K562 (cell line): ENCODE measurements at regions not wholly inside any gene's neighbourhood (a gene's known extent, or its start where the extent isn't known, plus 50 kb on each side); places are given as distances from the start of the nearest gene placed in this dataset.
A peak's percentile ranks its signal among the peaks of the same experiment; 100 is the strongest.

Experiments used
- ATAC-seq: fragments of 200-7000 bp; cut with Tn5 transposase; 3 replicates; pipeline ENCODE4 v1.9.1; 2020; ENCODE audit warnings: moderate library complexity
- BruUV-seq: library from RNA; stranded (reverse); fragments of 400-500 nt; replicated peaks from 2 replicates; lab custom pipeline; 2021; lab: Mats Ljungman, UMichigan
- CTCF ChIA-PET: fragments of 300-600 bp; formaldehyde crosslinking; extraction: SDS; loops from one replicate; lab custom pipeline; 2021; ENCODE audit warnings: low intra/inter-chr PET ratio; lab: Yijun Ruan, JAX
- POLR2A ChIA-PET: fragments of 300-600, 350-650 bp; sonication (Branson Sonifier 250); formaldehyde crosslinking; extraction: SDS; loops from one replicate; lab custom pipeline; 2021; ENCODE audit warnings: antibody characterized with exemption, inconsistent platforms; lab: Yijun Ruan, JAX
- DNase-seq, 4 experiments: peaks; one replicate each; pipeline versions ENCODE4 v3.0.0 to v3.0.0-alpha.2; 2011 to 2018; ENCODE audit warnings: low spot score in 3 of 4, mixed read lengths in 3 of 4; ENCODE audit errors: extremely low read depth in 1 of 4
- FAIRE-seq: peaks from 2 replicates; lab custom pipeline; 2011; peaks lifted over from hg19 to GRCh38; lab: Jason Lieb, UNC
- H2AFZ ChIP-seq: 2 replicates; pipeline ENCODE4 v1.6.0; 2011; ENCODE audit warnings: low read depth, low read length, control low read depth, inconsistent platforms
- H3K27ac ChIP-seq: fragments of 200-600 bp; 3 replicates; pipeline ENCODE4 v1.8.0; 2011; ENCODE audit warnings: low read depth, mild to moderate bottlenecking, control low read depth, inconsistent platforms, low read length, moderate library complexity, mixed read lengths; ENCODE audit errors: extremely low read depth
- H3K27me3 ChIP-seq, 2 experiments: fragments of 300-600 bp in 1 of 2; 2 replicates in 1 of 2; 3 replicates in 1 of 2; pipeline versions ENCODE4 v1.6.0 to v1.8.0; 2011; ENCODE audit warnings: inconsistent platforms in 2 of 2, low read length in 2 of 2, mild to moderate bottlenecking in 1 of 2, mixed read lengths in 1 of 2, moderate library complexity in 1 of 2; ENCODE audit not compliant: control insufficient read depth in 2 of 2, insufficient read depth in 2 of 2
- H3K36me3 ChIP-seq: fragments of 300-600 bp; 3 replicates; pipeline ENCODE4 v1.8.0; 2011; ENCODE audit warnings: mild to moderate bottlenecking, low read length, inconsistent platforms; ENCODE audit not compliant: control insufficient read depth, insufficient read depth
- H3K4me1 ChIP-seq, 2 experiments: fragments of 200-600 bp in 1 of 2; replicated peaks in 1 of 2; 2 replicates in 1 of 2; 3 replicates in 1 of 2; pipeline versions ENCODE4 v1.5.1 to v1.8.0; 2011; ENCODE audit warnings: inconsistent platforms in 2 of 2, low read length in 2 of 2, mild to moderate bottlenecking in 1 of 2, mixed read lengths in 1 of 2, moderate library complexity in 1 of 2; ENCODE audit not compliant: control insufficient read depth in 2 of 2, insufficient read depth in 2 of 2
- H3K4me2 ChIP-seq: 2 replicates; pipeline ENCODE4 v1.6.1; 2011; ENCODE audit warnings: low read length, control low read depth, inconsistent platforms, mixed read lengths; ENCODE audit not compliant: insufficient read depth
- H3K4me3 ChIP-seq: fragments of 200-600 bp; sonication (generic), shearing (Covaris generic); 2 replicates; pipeline ENCODE4 v1.5.1; 2016; ENCODE audit warnings: control low read depth, inconsistent platforms
- H3K79me2 ChIP-seq: fragments of 200-600 bp; 3 replicates; pipeline ENCODE4 v1.8.0; 2011; ENCODE audit warnings: low read length, inconsistent platforms; ENCODE audit not compliant: control insufficient read depth, insufficient read depth
- H3K9ac ChIP-seq, 2 experiments: 2 replicates each; pipeline versions ENCODE4 v1.6.0 to v1.6.1; 2011; ENCODE audit warnings: low read depth in 2 of 2, low read length in 2 of 2, control low read depth in 1 of 2, inconsistent platforms in 1 of 2, mild to moderate bottlenecking in 1 of 2, mixed read lengths in 1 of 2; ENCODE audit not compliant: insufficient read depth in 1 of 2
- H3K9me1 ChIP-seq: one replicate; pipeline ENCODE4 v1.6.0; 2011; ENCODE audit warnings: inconsistent platforms, mild to moderate bottlenecking, low read length, moderate library complexity; ENCODE audit not compliant: control insufficient read depth, insufficient read depth
- H3K9me3 ChIP-seq: replicated peaks from 2 replicates; pipeline ENCODE4 v1.5.1; 2011; ENCODE audit warnings: low read depth, low read length, inconsistent platforms; ENCODE audit not compliant: control insufficient read depth, insufficient read depth
- H4K20me1 ChIP-seq: replicated peaks from 2 replicates; pipeline ENCODE4 v1.6.1; 2011; ENCODE audit warnings: low read length, inconsistent platforms, mixed read lengths; ENCODE audit not compliant: control insufficient read depth, insufficient read depth
- C11orf30 ChIP-seq: fragments of 450-650 bp; IDR thresholded peaks from 2 replicates; pipeline ENCODE4 v1.6.1; 2016; ENCODE audit warnings: low read depth, mild to moderate bottlenecking
- CUX1 ChIP-seq: fragments of 200-800 bp; sonication (Bioruptor generic); IDR thresholded peaks from 2 replicates; pipeline ENCODE4 v1.6.1; 2016; ENCODE audit warnings: missing genetic modification characterization, missing compliant biosample characterization
- KLF6 ChIP-seq: fragments of 250-450 bp; sonication (Bioruptor Pico); IDR thresholded peaks from 2 replicates; pipeline ENCODE4 v1.4.0; 2020; ENCODE audit warnings: mild to moderate bottlenecking, moderate library complexity, borderline replicate concordance
- MAFG ChIP-seq: fragments of 450-650 bp; conservative IDR thresholded peaks from 2 replicates; pipeline ENCODE4 v1.6.1; 2016; ENCODE audit warnings: missing genetic modification characterization, missing compliant biosample characterization
- NCOA4 ChIP-seq: fragments of 450-650 bp; IDR thresholded peaks from 2 replicates; pipeline ENCODE4 v1.6.1; 2018; ENCODE audit warnings: mild to moderate bottlenecking; ENCODE audit not compliant: partially characterized antibody
- PRDM10 ChIP-seq: fragments of 450-650 bp; IDR thresholded peaks from 2 replicates; pipeline ENCODE4 v1.6.1; 2018; ENCODE audit not compliant: partially characterized antibody
- TEAD2 ChIP-seq: fragments of 450-650 bp; IDR thresholded peaks from 2 replicates; pipeline ENCODE4 v1.6.1; 2016; ENCODE audit warnings: missing genetic modification characterization, control low read depth, missing compliant biosample characterization
- ZKSCAN3 ChIP-seq: fragments of 250-450 bp; sonication (Bioruptor Pico); IDR thresholded peaks from 2 replicates; pipeline ENCODE4 v1.4.0; 2020
- ZNF316 ChIP-seq: fragments of 450-650 bp; IDR thresholded peaks from 2 replicates; pipeline ENCODE4 v1.6.1; 2016
- WGBS: fragments of 100-300 bp; shearing (Covaris generic); methylation state at CpG from one replicate; pipeline ENCODE4 v1.1.6; 2016; ENCODE audit warnings: low coverage, mixed read lengths; ENCODE audit not compliant: insufficient coverage; ENCODE audit errors: missing lambda C conversion rate; 5-methylcytosine and 5-hydroxymethylcytosine counted together
- in situ Hi-C: fragments of 300-500 bp; cut with MboI; formaldehyde crosslinking; loops from 4 replicates; pipeline ENCODE4 v1.15.0; 2018; ENCODE audit warnings: inconsistent platforms, mixed read lengths
- intact Hi-C: fragments of 100-400 bp; cut with micrococcal nuclease; formaldehyde crosslinking; loops from 2 replicates; pipeline ENCODE4 v1.14.2; 2022

- no peak for TF ChIP-seq PRDM10
Measured at GRCh38 chr13:85216576-85216975, 582.6 kb downstream of the SLITRK6 start (continued).

- ATAC-seq (no peak), DNase-seq (no peak), FAIRE-seq (no peak)
- Histone ChIP-seq H3K9me3 (no peaks in the 10 kb centered on the region), H3K4me2 (no peak overlapping the region), H3K9me1 (no peaks in the 10 kb centered on the region), H3K36me3 (no peaks in the 10 kb centered on the region), H3K4me3 (no peak overlapping the region), H4K20me1 (no peaks in the 10 kb centered on the region), H3K27ac (no peak overlapping the region), H3K9ac (no peak overlapping the region), H3K79me2 (no peaks in the 10 kb centered on the region), H3K27me3 (no peaks in the 10 kb centered on the region), H2AFZ (no peak overlapping the region), H3K4me1 (no peaks in the 10 kb centered on the region)
- TF ChIP-seq ZKSCAN3 (CRISPR knock-in tag) = no peak
- no peak for TF ChIP-seq TEAD2 (tag)
- peak; percentile 26; the same call in 1 of the 2 replicates for TF ChIP-seq C11orf30
- TF ChIP-seq CUX1 (CRISPR knock-in tag) = no peak
- peak; percentile 62; the same call in 1 of the 2 replicates for TF ChIP-seq ZNF316
- TF ChIP-seq NCOA4 = no peak
- no peak for TF ChIP-seq KLF6 (CRISPR knock-in tag)
- TF ChIP-seq MAFG (tag) = 0 out of 2 replicates have a peak, but pooled peaks have one; percentile 16
- in situ Hi-C loops (no loop called here), intact Hi-C loops (no loop called here)
- ChIA-PET POLR2A (no interaction called here), CTCF (no interaction called here)
- BruUV-seq = no TSS peak
- 0% methylated on average over 2 of the region's 2 CpGs for WGBS
Measured at GRCh38 chr13:85212692-85213091, 586.5 kb downstream of the SLITRK6 start.
